A673 (cell line): ENCODE measurements at regions not wholly inside any gene's neighbourhood (a gene's known extent, or its start where the extent isn't known, plus 50 kb on each side); places are given as distances from the start of the nearest gene placed in this dataset.

ENCODE experiments used
- BruUV-seq: library from RNA; stranded (reverse); fragments of 400-500 nt; replicated peaks from 2 replicates; lab custom pipeline; 2021; lab: Mats Ljungman, UMichigan
- CTCF ChIA-PET: fragments of 300-600 bp; sonication (Branson Sonifier 250); formaldehyde crosslinking; loops from one replicate; lab custom pipeline; 2022; ENCODE audit warnings: antibody characterized with exemption; lab: Charles Lee
- POLR2A ChIA-PET: fragments of 300-600 bp; sonication (Branson Sonifier 250); formaldehyde crosslinking; loops from one replicate; lab custom pipeline; 2022; ENCODE audit warnings: antibody characterized with exemption; ENCODE audit not compliant: low non-redundant PET; lab: Charles Lee
- DNase-seq: peaks from one replicate; pipeline ENCODE4 v3.0.0-alpha.2; 2015; ENCODE audit warnings: low spot score
- H3K27ac ChIP-seq: fragments of 200-600 bp; sonication (generic); 2 replicates; pipeline ENCODE4 v1.5.1; 2016; ENCODE audit warnings: mixed run types, low read depth, mild to moderate bottlenecking, mixed read lengths, antibody characterized with exemption, low read length; ENCODE audit not compliant: poor library complexity, severe bottlenecking
- H3K27me3 ChIP-seq: fragments of 200-600 bp; sonication (generic); replicated peaks from 2 replicates; pipeline ENCODE4 v1.6.1; 2017; ENCODE audit warnings: mixed run types, low read depth, mild to moderate bottlenecking, mixed read lengths, antibody characterized with exemption, low read length; ENCODE audit not compliant: insufficient read depth, poor library complexity
- H3K36me3 ChIP-seq: fragments of 200-600 bp; sonication (generic); 2 replicates; pipeline ENCODE4 v1.6.1; 2016; ENCODE audit warnings: mixed run types, mild to moderate bottlenecking, mixed read lengths, antibody characterized with exemption, low read length; ENCODE audit not compliant: insufficient read depth, poor library complexity, severe bottlenecking
- H3K4me1 ChIP-seq: fragments of 200-600 bp; sonication (generic); 2 replicates; pipeline ENCODE4 v1.6.1; 2017; ENCODE audit warnings: mixed run types, mild to moderate bottlenecking, mixed read lengths, antibody characterized with exemption, low read length; ENCODE audit not compliant: insufficient read depth, poor library complexity, severe bottlenecking
- H3K4me3 ChIP-seq: fragments of 200-600 bp; sonication (generic); 2 replicates; pipeline ENCODE4 v1.5.1; 2016; ENCODE audit warnings: low read depth, mixed run types, mild to moderate bottlenecking, mixed read lengths, low read length; ENCODE audit not compliant: poor library complexity, severe bottlenecking
- H3K9me3 ChIP-seq: fragments of 200-600 bp; sonication (generic); 2 replicates; pipeline ENCODE4 v1.6.1; 2016; ENCODE audit warnings: mixed run types, low read depth, mild to moderate bottlenecking, mixed read lengths, antibody characterized with exemption, low read length; ENCODE audit not compliant: poor library complexity, severe bottlenecking
- CTCF ChIP-seq: fragments of 300-800, 200-600 bp; sonication (generic); conservative IDR thresholded peaks from 2 replicates; pipeline ENCODE4 v1.5.1; 2017; ENCODE audit warnings: low read depth, mild to moderate bottlenecking, antibody characterized with exemption, low read length, moderate library complexity, mixed read lengths
- EZH2 ChIP-seq: fragments of 200-600 bp; sonication (generic); IDR thresholded peaks from 2 replicates; pipeline ENCODE4 v1.6.1; 2017; ENCODE audit warnings: borderline replicate concordance, low read depth, mild to moderate bottlenecking, mixed read lengths, antibody characterized with exemption, low read length; ENCODE audit not compliant: poor library complexity, severe bottlenecking
- intact Hi-C: fragments of 100-400 bp; cut with micrococcal nuclease; formaldehyde crosslinking; loops from one replicate; pipeline ENCODE4 v1.10.0; 2022; ENCODE audit not compliant: unreplicated experiment

- POLR2A ChIA-PET = no interaction called here
- no peak overlapping the region for H3K27ac ChIP-seq
- CTCF ChIA-PET = no interaction called here
- TF ChIP-seq EZH2 = no peak
- TF ChIP-seq CTCF = no peak
- no peaks in the 10 kb centered on the region for H3K36me3 ChIP-seq
- no peaks in the 10 kb centered on the region for H3K27me3 ChIP-seq
- H3K9me3 ChIP-seq = no peaks in the 10 kb centered on the region
- intact Hi-C loops = no loop called here
- no TSS peak for BruUV-seq
- H3K4me1 ChIP-seq = no peaks in the 10 kb centered on the region
- no peak for DNase-seq
- no peak overlapping the region for H3K4me3 ChIP-seq
These were observed 254.2 kb upstream of the ZNF32 start for GRCh38 chr10:43902842-43903241.

- no peaks in the 10 kb centered on the region for H3K9me3 ChIP-seq
- no peak overlapping the region for H3K27ac ChIP-seq
- H3K36me3 ChIP-seq = no peaks in the 10 kb centered on the region
- H3K4me1 ChIP-seq = no peaks in the 10 kb centered on the region
- no TSS peak for BruUV-seq
- no peak for DNase-seq
- no peak for TF ChIP-seq EZH2
- no peak for TF ChIP-seq CTCF
- no peak overlapping the region for H3K4me3 ChIP-seq
- POLR2A ChIA-PET = no interaction called here
- intact Hi-C loops = no loop called here
- CTCF ChIA-PET = no interaction called here
- no peaks in the 10 kb centered on the region for H3K27me3 ChIP-seq
These were observed 253.2 kb upstream of the ZNF32 start for GRCh38 chr10:43901744-43902504.

- H3K4me3 ChIP-seq = no peak overlapping the region
- CTCF ChIA-PET = no interaction called here
- H3K36me3 ChIP-seq = no peaks in the 10 kb centered on the region
- TF ChIP-seq CTCF = no peak
- no peak for TF ChIP-seq EZH2
- BruUV-seq = no TSS peak
- no peak for DNase-seq
- no peaks in the 10 kb centered on the region for H3K9me3 ChIP-seq
- POLR2A ChIA-PET = no interaction called here
- no peaks in the 10 kb centered on the region for H3K27me3 ChIP-seq
- no peak overlapping the region for H3K27ac ChIP-seq
- H3K4me1 ChIP-seq = no peaks in the 10 kb centered on the region
- intact Hi-C loops = no loop called here
These were observed 252.6 kb upstream of the ZNF32 start for GRCh38 chr10:43901302-43901701.
